ENCODE measurements at regions not wholly inside any gene's neighbourhood (a gene's known extent, or its start where the extent isn't known, plus 50 kb on each side); places are given as distances from the start of the nearest gene placed in this dataset.

DNA sequence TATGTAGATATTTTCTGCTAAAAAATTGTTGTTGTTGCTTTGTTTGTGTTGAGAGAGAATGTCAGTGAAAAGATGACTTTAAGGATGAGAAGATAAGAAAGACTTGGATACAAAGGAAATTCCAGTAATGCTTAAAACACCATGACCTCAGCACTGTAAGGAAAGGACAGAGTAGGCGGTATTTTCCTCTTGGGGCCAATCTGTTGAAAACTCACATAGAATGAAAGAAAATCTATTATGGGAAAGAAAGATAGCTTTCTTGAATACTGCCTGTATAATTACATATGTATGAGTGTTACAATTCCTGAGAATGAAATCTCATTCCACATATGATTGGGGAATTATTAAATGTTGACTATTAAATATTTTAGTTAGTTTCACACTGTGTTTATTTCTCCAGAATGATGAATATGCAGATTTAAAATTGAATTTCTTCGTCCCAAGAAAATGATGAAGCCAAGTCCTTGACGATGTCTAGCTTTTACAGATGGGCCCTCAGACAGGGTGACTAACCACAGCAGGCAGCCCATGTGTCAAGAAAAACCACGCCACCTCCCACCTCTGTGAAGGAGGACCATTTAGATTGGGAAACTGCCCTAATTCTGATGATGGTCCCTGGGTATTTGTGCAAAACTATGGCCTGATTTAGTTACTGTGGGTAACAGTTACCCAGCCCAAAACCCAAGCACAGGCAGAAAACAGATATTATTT is 49.7 kb upstream of the LMO4 start:
- Histone ChIP-seq H3K4me3 (no peak overlapping the region), H3K27me3 (no peaks in the 10 kb centered on the region), H3K4me1 (no peaks in the 10 kb centered on the region), H3K27ac (no peak overlapping the region), H3K36me3 (no peaks in the 10 kb centered on the region), H3K9me3 (no peaks in the 10 kb centered on the region)
- ATAC-seq (ENCODE audit: low FRiP score in 2 of 2), result peak in 1 of 2 donors; percentile 90
- no peak for TF ChIP-seq CTCF (IDR thresholded peaks at IDR 0.05)
- no peak for TF ChIP-seq EP300 (IDR thresholded peaks at IDR 0.05)
- TF ChIP-seq POLR2A (IDR thresholded peaks at IDR 0.05), result no peak
- no peak for TF ChIP-seq POLR2AphosphoS5 (IDR thresholded peaks at IDR 0.05)
- no peak for DNase-seq
- 67 to 77% methylated on average over 4 of the region's 4 CpGs for WGBS, 2 donors
